MM.1S (cell line): ENCODE measurements at regions not wholly inside any gene's neighbourhood (a gene's known extent, or its start where the extent isn't known, plus 50 kb on each side); places are given as distances from the start of the nearest gene placed in this dataset.

Experiments
- CTCF ChIP-seq: fragments of 300-600 bp; sonication (generic); IDR thresholded peaks from 2 replicates; pipeline ENCODE4 v1.5.1; 2016; ENCODE audit warnings: antibody characterized with exemption, low read length, mixed read lengths
- EZH2 ChIP-seq: fragments of 300-600 bp; sonication (generic); optimal IDR thresholded peaks from 2 replicates; pipeline ENCODE3; 2017; ENCODE audit warnings: low read depth, mild to moderate bottlenecking, antibody characterized with exemption, low read length, mixed read lengths
- EZH2phosphoT487 ChIP-seq: fragments of 300-600 bp; sonication (generic); IDR thresholded peaks from 2 replicates; pipeline ENCODE4 v1.6.1; 2018; ENCODE audit warnings: antibody characterized with exemption, low read length

- TF ChIP-seq EZH2 (no peak), CTCF (no peak), EZH2phosphoT487 (no peak)
Measured at GRCh38 chr9:108244686-108245085, 611.1 kb downstream of the ACTL7B start.
